SK-N-SH (cell line): ENCODE measurements at regions not wholly inside any gene's neighbourhood (a gene's known extent, or its start where the extent isn't known, plus 50 kb on each side); places are given as distances from the start of the nearest gene placed in this dataset.
"Not testable (repeated sequence)": the region's sequence is repeated elsewhere in the genome, so short reads cannot be mapped to it uniquely, and the experiment has no call there.

Experiments
- CTCF ChIA-PET: fragments of 300-600, 350-600 bp; formaldehyde crosslinking; extraction: SDS; loops from one replicate; lab custom pipeline; 2021; lab: Yijun Ruan, JAX
- POLR2A ChIA-PET: fragments of 350-600 bp; sonication (Branson Sonifier 250); formaldehyde crosslinking; extraction: SDS; loops from one replicate; lab custom pipeline; 2020; ENCODE audit warnings: antibody characterized with exemption, inconsistent platforms; lab: Yijun Ruan, JAX
- DNase-seq: peaks from one replicate; pipeline ENCODE4 v3.0.0; 2012
- H2AFZ ChIP-seq: fragments of 200-600 bp; sonication (generic); 2 replicates; pipeline ENCODE4 v1.8.1; 2016; ENCODE audit warnings: antibody characterized with exemption, mild to moderate bottlenecking, low read depth
- H3F3A ChIP-seq: fragments of 200-600 bp; sonication (generic); replicated peaks from 2 replicates; pipeline ENCODE3; 2016; ENCODE audit warnings: antibody characterized with exemption, mild to moderate bottlenecking; ENCODE audit not compliant: insufficient read depth
- H3K27ac ChIP-seq, 2 experiments: fragments of 200-500 bp in 1 of 2; fragments of 200-600 bp in 1 of 2; sonication (Bioruptor generic) in 1 of 2; sonication (generic), shearing (Covaris generic) in 1 of 2; 2 replicates each; pipeline versions ENCODE4 v1.5.1 to v1.6.1; 2014 to 2016; ENCODE audit warnings: low read depth in 2 of 2, inconsistent platforms in 1 of 2, low read length in 1 of 2, mild to moderate bottlenecking in 1 of 2, mixed read lengths in 1 of 2
- H3K27me3 ChIP-seq: fragments of 200-600 bp; sonication (generic), shearing (Covaris generic); 2 replicates; pipeline ENCODE4 v1.6.1; 2016; ENCODE audit warnings: mixed run types; ENCODE audit not compliant: insufficient read depth
- H3K36me3 ChIP-seq, 2 experiments: fragments of 200-500 bp in 1 of 2; fragments of 200-600 bp in 1 of 2; sonication (Bioruptor generic) in 1 of 2; sonication (generic) in 1 of 2; replicated peaks in 1 of 2; 2 replicates each; pipeline versions ENCODE3 to v1.5.1; 2014 to 2016; ENCODE audit warnings: low read length in 1 of 2, mild to moderate bottlenecking in 1 of 2; ENCODE audit not compliant: insufficient read depth in 2 of 2, control insufficient read depth in 1 of 2
- H3K4me1 ChIP-seq, 2 experiments: fragments of 200-500 bp in 1 of 2; fragments of 200-600 bp in 1 of 2; sonication (Bioruptor generic) in 1 of 2; sonication (generic), shearing (Covaris generic) in 1 of 2; 2 replicates each; pipeline versions ENCODE4 v1.5.1 to v1.6.1; 2014 to 2016; ENCODE audit warnings: low read depth in 1 of 2, low read length in 1 of 2, mixed run types in 1 of 2; ENCODE audit not compliant: insufficient read depth in 2 of 2, control insufficient read depth in 1 of 2
- H3K4me2 ChIP-seq: fragments of 200-600 bp; sonication (generic), shearing (Covaris generic); 2 replicates; pipeline ENCODE4 v1.6.1; 2017; ENCODE audit warnings: mixed run types
- H3K4me3 ChIP-seq, 2 experiments: fragments of 200-500 bp in 1 of 2; fragments of 200-600 bp in 1 of 2; sonication (Bioruptor generic) in 1 of 2; sonication (generic), shearing (Covaris generic) in 1 of 2; 2 replicates each; pipeline versions ENCODE4 v1.5.1 to v1.8.1; 2014 to 2016; ENCODE audit warnings: low read depth in 2 of 2, inconsistent platforms in 1 of 2, low read length in 1 of 2, mild to moderate bottlenecking in 1 of 2, mixed read lengths in 1 of 2, moderate library complexity in 1 of 2
- H3K79me2 ChIP-seq: fragments of 200-600 bp; sonication (generic); 2 replicates; pipeline ENCODE4 v1.8.1; 2017; ENCODE audit warnings: mild to moderate bottlenecking; ENCODE audit not compliant: insufficient read depth
- H3K9ac ChIP-seq: fragments of 200-600 bp; sonication (generic); 2 replicates; pipeline ENCODE4 v1.6.1; 2017; ENCODE audit warnings: mixed run types
- H3K9me2 ChIP-seq: fragments of 200-600 bp; sonication (generic); 2 replicates; pipeline ENCODE4 v1.6.1; 2017; ENCODE audit warnings: mixed run types
- H3K9me3 ChIP-seq: fragments of 200-600 bp; sonication (generic); 2 replicates; pipeline ENCODE4 v1.6.1; 2017; ENCODE audit warnings: mixed run types, mild to moderate bottlenecking, moderate library complexity
- H4K20me1 ChIP-seq: fragments of 200-600 bp; sonication (generic); 2 replicates; pipeline ENCODE4 v1.6.1; 2017; ENCODE audit warnings: mild to moderate bottlenecking, mixed run types; ENCODE audit not compliant: insufficient read depth
- RAD21 ChIP-seq: IDR thresholded peaks from 2 replicates; pipeline ENCODE4 v1.6.1; 2012; ENCODE audit warnings: mild to moderate bottlenecking, low read length
- WGBS: methylation state at CpG from one replicate; pipeline ENCODE4 v1.1.6; 2017; ENCODE audit warnings: low lambda C conversion rate; 5-methylcytosine and 5-hydroxymethylcytosine counted together

GRCh38 chr16:29132444-29132843 is 147.6 kb downstream of the LAT start:
- H3K36me3 ChIP-seq, H3K27me3 ChIP-seq, POLR2A ChIA-PET, DNase-seq, H3K4me2 ChIP-seq, H3K79me2 ChIP-seq, H2AFZ ChIP-seq, H3K9me3 ChIP-seq, H4K20me1 ChIP-seq, H3K27ac ChIP-seq, H3K4me3 ChIP-seq, H3F3A ChIP-seq, CTCF ChIA-PET, H3K9me2 ChIP-seq, H3K9ac ChIP-seq: not testable (repeated sequence)
- 72% methylated on average over 6 of the region's 14 CpGs for WGBS
- H3K4me1 ChIP-seq: peaks cover 0 to 21% of the 10 kb centered on the region in 2 experiments; a peak in 1 of 4 replicates

GRCh38 chr16:29130901-29131851 is 146.3 kb downstream of the LAT start:
- peak; percentile 62 for DNase-seq
- CTCF ChIA-PET, H3K9me2 ChIP-seq, H3K9me3 ChIP-seq, H3K36me3 ChIP-seq, H3K4me2 ChIP-seq, H3K27me3 ChIP-seq, H3F3A ChIP-seq, H2AFZ ChIP-seq, H4K20me1 ChIP-seq, H3K9ac ChIP-seq, POLR2A ChIA-PET, H3K79me2 ChIP-seq, H3K4me3 ChIP-seq: not testable (repeated sequence)
- Histone ChIP-seq H3K27ac (peak overlapping the region in 1 of 2 experiments; percentile 51; a peak in 2 of 4 replicates), H3K4me1 (peaks cover 0 to 19% of the 10 kb centered on the region in 2 experiments; a peak in 1 of 4 replicates)
- 74% methylated on average over 13 of the region's 33 CpGs for WGBS
- peak; percentile 27; the same call in 1 of the 2 replicates for TF ChIP-seq RAD21

- POLR2A ChIA-PET, CTCF ChIA-PET, H2AFZ ChIP-seq: not testable (repeated sequence)
Observed at GRCh38 chr16:29130131-29130711, 145.4 kb downstream of the LAT start.

GRCh38 chr16:29129458-29130038 is 144.7 kb downstream of the LAT start:
- CTCF ChIA-PET: interaction anchor here (0.8 kb wide), 1 partner anchor 15 kb away, joined by 3 read pairs; no protein-coding TSS in a partner anchor
- not testable (repeated sequence) for H3K9ac ChIP-seq

More at GRCh38 chr16:29130131-29130711, 145.4 kb downstream of the LAT start:
- not testable (repeated sequence) for H3K36me3 ChIP-seq, H3F3A ChIP-seq, DNase-seq, H3K9me3 ChIP-seq, H3K27me3 ChIP-seq, H3K4me3 ChIP-seq, H3K9me2 ChIP-seq, H3K9ac ChIP-seq, H3K79me2 ChIP-seq, H3K4me2 ChIP-seq, H4K20me1 ChIP-seq, H3K27ac ChIP-seq
- peaks cover 0 to 19% of the 10 kb centered on the region in 2 experiments; a peak in 1 of 4 replicates for H3K4me1 ChIP-seq
- WGBS: 85% methylated on average over 12 of the region's 25 CpGs

GRCh38 chr16:29128732-29129457 is 144.0 kb downstream of the LAT start:
- H3K79me2 ChIP-seq, DNase-seq, H3K27ac ChIP-seq, H3F3A ChIP-seq, H4K20me1 ChIP-seq, H2AFZ ChIP-seq, H3K4me2 ChIP-seq, H3K4me3 ChIP-seq, H3K9ac ChIP-seq, H3K36me3 ChIP-seq, POLR2A ChIA-PET, H3K9me2 ChIP-seq, H3K9me3 ChIP-seq, H3K27me3 ChIP-seq: not testable (repeated sequence)
- H3K4me1 ChIP-seq: peaks cover 0 to 19% of the 10 kb centered on the region in 2 experiments; a peak in 1 of 4 replicates
- CTCF ChIA-PET: interaction anchor here (0.8 kb wide), 1 partner anchor 14 kb away, joined by 3 read pairs; no protein-coding TSS in a partner anchor
- 83% methylated on average over 14 of the region's 20 CpGs for WGBS

More at GRCh38 chr16:29129458-29130038, 144.7 kb downstream of the LAT start:
- DNase-seq, H3F3A ChIP-seq, H3K79me2 ChIP-seq, H3K9me2 ChIP-seq, H3K4me2 ChIP-seq, H3K27ac ChIP-seq, H3K4me3 ChIP-seq, H4K20me1 ChIP-seq, H3K36me3 ChIP-seq, H2AFZ ChIP-seq, H3K27me3 ChIP-seq, H3K9me3 ChIP-seq, POLR2A ChIA-PET: not testable (repeated sequence)
- 86% methylated on average over 13 of the region's 18 CpGs for WGBS
- H3K4me1 ChIP-seq: peaks cover 0 to 19% of the 10 kb centered on the region in 2 experiments; a peak in 1 of 4 replicates
